Fibroblast of mammary gland (primary cell): ENCODE measurements at regions not wholly inside any gene's neighbourhood (a gene's known extent, or its start where the extent isn't known, plus 50 kb on each side); places are given as distances from the start of the nearest gene placed in this dataset.

Experiments used
- DNase-seq: peaks from one replicate; pipeline ENCODE4 v3.0.0-alpha.2; 2010; ENCODE audit warnings: low read depth
- H3K4me3 ChIP-seq: 2 replicates; pipeline ENCODE4 v1.5.1; 2011; ENCODE audit warnings: low read depth, mild to moderate bottlenecking, low read length, moderate library complexity; ENCODE audit not compliant: control insufficient read depth
- TF ChIP-seq, protein P1 (sequence below): conservative IDR thresholded peaks from 2 replicates; pipeline ENCODE4 v1.5.1; 2011; ENCODE audit warnings: low read depth, low read length, inconsistent platforms; ENCODE audit not compliant: control insufficient read depth, insufficient read depth

GRCh38 chr4:136306361-136306760, 1225.9 kb downstream of the PCDH18 start:
- H3K4me3 ChIP-seq = no peak overlapping the region
- no peak for DNase-seq
- TF ChIP-seq, protein P1, sequence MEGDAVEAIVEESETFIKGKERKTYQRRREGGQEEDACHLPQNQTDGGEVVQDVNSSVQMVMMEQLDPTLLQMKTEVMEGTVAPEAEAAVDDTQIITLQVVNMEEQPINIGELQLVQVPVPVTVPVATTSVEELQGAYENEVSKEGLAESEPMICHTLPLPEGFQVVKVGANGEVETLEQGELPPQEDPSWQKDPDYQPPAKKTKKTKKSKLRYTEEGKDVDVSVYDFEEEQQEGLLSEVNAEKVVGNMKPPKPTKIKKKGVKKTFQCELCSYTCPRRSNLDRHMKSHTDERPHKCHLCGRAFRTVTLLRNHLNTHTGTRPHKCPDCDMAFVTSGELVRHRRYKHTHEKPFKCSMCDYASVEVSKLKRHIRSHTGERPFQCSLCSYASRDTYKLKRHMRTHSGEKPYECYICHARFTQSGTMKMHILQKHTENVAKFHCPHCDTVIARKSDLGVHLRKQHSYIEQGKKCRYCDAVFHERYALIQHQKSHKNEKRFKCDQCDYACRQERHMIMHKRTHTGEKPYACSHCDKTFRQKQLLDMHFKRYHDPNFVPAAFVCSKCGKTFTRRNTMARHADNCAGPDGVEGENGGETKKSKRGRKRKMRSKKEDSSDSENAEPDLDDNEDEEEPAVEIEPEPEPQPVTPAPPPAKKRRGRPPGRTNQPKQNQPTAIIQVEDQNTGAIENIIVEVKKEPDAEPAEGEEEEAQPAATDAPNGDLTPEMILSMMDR = no peak

DNA sequence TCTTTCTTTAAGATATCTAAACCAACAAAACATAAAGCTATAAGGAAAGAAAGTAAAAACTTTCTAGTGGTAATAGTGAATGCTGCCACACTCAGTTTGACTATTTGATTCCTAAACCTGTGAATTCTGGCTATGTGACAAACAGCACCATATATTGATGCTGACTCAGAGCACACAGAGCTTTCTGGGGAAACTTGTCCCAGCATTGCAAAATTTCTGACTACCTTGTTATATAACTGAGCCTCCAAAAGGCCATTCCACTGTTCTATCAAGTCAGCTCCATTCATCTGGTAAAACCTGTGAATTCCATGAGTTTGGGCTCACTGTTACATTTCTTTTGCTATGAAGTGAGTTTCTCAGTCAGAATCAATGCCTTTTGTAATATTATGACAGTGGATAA, 1229.7 kb downstream of the PCDH18 start:
- no peak overlapping the region for H3K4me3 ChIP-seq
- TF ChIP-seq, protein P1 = no peak
- no peak for DNase-seq

GRCh38 chr4:136301749-136302495, 1230.4 kb downstream of the PCDH18 start:
- no peak for DNase-seq

GRCh38 chr4:136283977-136284376, 1248.3 kb downstream of the PCDH18 start:
- no peak for DNase-seq
- no peak overlapping the region for H3K4me3 ChIP-seq
- TF ChIP-seq, protein P1 = no peak

More at GRCh38 chr4:136301749-136302495, 1230.4 kb downstream of the PCDH18 start:
- TF ChIP-seq, protein P1 = no peak
- H3K4me3 ChIP-seq = no peak overlapping the region

GRCh38 chr4:136281889-136282288, 1250.4 kb downstream of the PCDH18 start:
- H3K4me3 ChIP-seq = no peak overlapping the region
- DNase-seq = no peak
- TF ChIP-seq, protein P1 = no peak

DNA sequence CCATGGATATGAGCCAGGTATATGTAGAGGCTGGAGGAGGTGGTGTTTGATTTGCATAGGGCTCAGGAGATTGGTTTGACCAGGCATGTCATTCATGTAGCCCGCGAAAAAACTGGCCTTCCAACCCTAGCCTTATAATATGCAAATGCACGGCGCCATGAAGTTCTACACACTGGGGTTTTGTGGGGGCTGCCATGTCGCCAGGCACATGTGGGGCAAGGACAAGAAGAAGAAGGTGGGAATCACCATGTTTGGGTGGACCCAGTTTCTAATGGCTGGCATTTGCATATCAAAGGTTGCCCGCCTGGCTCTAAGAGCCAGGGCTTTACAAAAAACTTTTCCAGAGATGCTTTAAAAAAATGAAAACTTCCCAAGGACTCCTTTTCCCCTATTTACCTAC, 1251.0 kb downstream of the PCDH18 start:
- H3K4me3 ChIP-seq = no peak overlapping the region
- DNase-seq = no peak
- TF ChIP-seq, protein P1 = no peak
